Neural progenitor cell (in vitro differentiated cells): ENCODE measurements at regions not wholly inside any gene's neighbourhood (a gene's known extent, or its start where the extent isn't known, plus 50 kb on each side); places are given as distances from the start of the nearest gene placed in this dataset.

ENCODE experiments used
- EZH2 ChIP-seq: fragments of 200-600 bp; sonication (generic); IDR thresholded peaks from 2 replicates; pipeline ENCODE4 v1.6.1; 2017; ENCODE audit warnings: antibody characterized with exemption, mild to moderate bottlenecking, moderate library complexity
- TF ChIP-seq, protein P1 (sequence below): fragments of 200-600 bp; sonication (generic); IDR thresholded peaks from 2 replicates; pipeline ENCODE4 v1.5.1; 2017; ENCODE audit warnings: antibody characterized with exemption, mild to moderate bottlenecking

DNA sequence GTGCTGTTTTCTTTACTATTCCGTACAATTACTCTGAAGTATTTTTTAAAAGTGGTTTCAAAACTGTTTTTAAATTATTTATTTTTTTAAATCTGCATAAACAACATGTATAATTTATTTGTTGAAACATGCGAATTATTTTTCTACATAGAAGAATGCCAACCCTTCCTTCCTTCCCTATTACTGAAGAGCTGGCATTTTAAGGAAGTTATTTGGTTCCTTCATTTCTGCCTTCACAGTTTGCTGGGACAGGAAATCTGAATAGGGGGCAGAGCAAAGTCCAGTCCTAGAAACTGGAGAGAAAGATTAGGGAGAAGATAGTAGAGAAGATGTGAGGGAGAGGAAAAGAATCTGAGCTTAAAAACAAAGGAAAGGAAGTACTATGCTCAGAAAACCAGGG, 146.7 kb upstream of the ACVR2A start:
- TF ChIP-seq EZH2: no peak
- TF ChIP-seq, protein P1, sequence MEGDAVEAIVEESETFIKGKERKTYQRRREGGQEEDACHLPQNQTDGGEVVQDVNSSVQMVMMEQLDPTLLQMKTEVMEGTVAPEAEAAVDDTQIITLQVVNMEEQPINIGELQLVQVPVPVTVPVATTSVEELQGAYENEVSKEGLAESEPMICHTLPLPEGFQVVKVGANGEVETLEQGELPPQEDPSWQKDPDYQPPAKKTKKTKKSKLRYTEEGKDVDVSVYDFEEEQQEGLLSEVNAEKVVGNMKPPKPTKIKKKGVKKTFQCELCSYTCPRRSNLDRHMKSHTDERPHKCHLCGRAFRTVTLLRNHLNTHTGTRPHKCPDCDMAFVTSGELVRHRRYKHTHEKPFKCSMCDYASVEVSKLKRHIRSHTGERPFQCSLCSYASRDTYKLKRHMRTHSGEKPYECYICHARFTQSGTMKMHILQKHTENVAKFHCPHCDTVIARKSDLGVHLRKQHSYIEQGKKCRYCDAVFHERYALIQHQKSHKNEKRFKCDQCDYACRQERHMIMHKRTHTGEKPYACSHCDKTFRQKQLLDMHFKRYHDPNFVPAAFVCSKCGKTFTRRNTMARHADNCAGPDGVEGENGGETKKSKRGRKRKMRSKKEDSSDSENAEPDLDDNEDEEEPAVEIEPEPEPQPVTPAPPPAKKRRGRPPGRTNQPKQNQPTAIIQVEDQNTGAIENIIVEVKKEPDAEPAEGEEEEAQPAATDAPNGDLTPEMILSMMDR: no peak
